Activated T-cell treated with anti-CD3 and anti-CD28 coated beads, Interleukin-2, amount 50 U/mL, for 4 hours (primary cell): ENCODE measurements at regions not wholly inside any gene's neighbourhood (a gene's known extent, or its start where the extent isn't known, plus 50 kb on each side); places are given as distances from the start of the nearest gene placed in this dataset.
"Not testable (repeated sequence)": the region's sequence is repeated elsewhere in the genome, so short reads cannot be mapped to it uniquely, and the experiment has no call there.

ENCODE experiments used
- ATAC-seq, 2 donors: fragments of 200-7000 bp; cut with Tn5 transposase; one replicate each; pipeline ENCODE4 v1.10.0; 2021
- DNase-seq: peaks from one replicate; pipeline ENCODE4 v3.0.0-alpha.2; 2020
- H3K27me3 Mint-ChIP-seq: one replicate; pipeline ENCODE4 v1.8.0; 2021; ENCODE audit warnings: low read depth, mixed read lengths
- H3K36me3 Mint-ChIP-seq: one replicate; pipeline ENCODE4 v1.8.0; 2022; ENCODE audit warnings: mixed read lengths; ENCODE audit not compliant: insufficient read depth
- H3K4me1 Mint-ChIP-seq: one replicate; pipeline ENCODE4 v1.8.0; 2021; ENCODE audit warnings: low read depth, mixed read lengths
- H3K4me3 Mint-ChIP-seq: one replicate; pipeline ENCODE4 v1.8.0; 2021; ENCODE audit warnings: mild to moderate bottlenecking, moderate library complexity, mixed read lengths
- H3K9me3 Mint-ChIP-seq: one replicate; pipeline ENCODE4 v1.8.0; 2021; ENCODE audit warnings: mixed read lengths

DNA sequence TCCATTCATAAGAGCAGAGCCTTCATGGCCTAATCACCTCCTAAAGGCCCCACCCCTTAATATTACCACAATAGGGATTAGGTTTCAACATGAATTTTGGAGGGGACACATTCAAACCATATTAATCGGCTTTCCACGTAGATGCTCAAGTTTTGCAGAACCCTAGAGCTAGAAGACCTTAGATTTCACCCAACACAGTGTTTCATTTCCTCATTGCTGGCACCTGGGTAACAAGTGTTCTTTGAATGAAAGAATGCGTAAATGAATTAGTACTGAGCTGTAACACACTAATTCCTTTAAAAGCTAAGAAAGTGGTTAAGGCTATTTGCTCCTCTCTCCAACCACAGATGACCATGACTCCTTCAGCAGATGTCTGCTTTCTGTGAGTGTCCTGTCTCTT is 252.5 kb downstream of the SMAD2 start:
- no peak for DNase-seq
- Mint-ChIP-seq H3K4me3 (no peak overlapping the region), H3K4me1 (no peaks in the 10 kb centered on the region), H3K36me3 (no peaks in the 10 kb centered on the region), H3K9me3 (no peaks in the 10 kb centered on the region), H3K27me3 (no peaks in the 10 kb centered on the region)
- ATAC-seq: no peak

DNA sequence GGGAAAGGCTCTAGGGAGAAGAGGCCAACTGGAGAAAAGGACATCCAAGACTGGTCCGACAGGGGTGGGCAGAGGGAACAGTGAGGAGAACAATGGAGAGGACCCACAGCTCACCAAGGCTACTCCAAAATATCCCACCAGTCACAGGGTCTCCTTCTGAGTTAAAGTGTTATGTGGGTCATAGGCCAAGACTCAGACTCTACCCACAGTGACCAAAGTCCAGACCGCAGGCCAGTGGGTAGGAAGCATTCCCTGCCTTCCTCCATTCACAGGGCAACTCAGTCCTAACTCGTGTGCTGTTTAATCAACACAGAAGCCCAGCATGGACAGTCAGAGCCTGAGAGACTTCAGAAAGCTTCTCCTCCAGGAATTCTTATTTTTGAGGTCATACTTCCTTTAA is 260.6 kb downstream of the SMAD2 start:
- Mint-ChIP-seq H3K27me3 (peaks cover 5% of the 10 kb centered on the region), H3K4me1 (no peaks in the 10 kb centered on the region), H3K4me3 (no peak overlapping the region), H3K36me3 (no peaks in the 10 kb centered on the region), H3K9me3 (no peaks in the 10 kb centered on the region)
- ATAC-seq: no peak
- DNase-seq: no peak

DNA sequence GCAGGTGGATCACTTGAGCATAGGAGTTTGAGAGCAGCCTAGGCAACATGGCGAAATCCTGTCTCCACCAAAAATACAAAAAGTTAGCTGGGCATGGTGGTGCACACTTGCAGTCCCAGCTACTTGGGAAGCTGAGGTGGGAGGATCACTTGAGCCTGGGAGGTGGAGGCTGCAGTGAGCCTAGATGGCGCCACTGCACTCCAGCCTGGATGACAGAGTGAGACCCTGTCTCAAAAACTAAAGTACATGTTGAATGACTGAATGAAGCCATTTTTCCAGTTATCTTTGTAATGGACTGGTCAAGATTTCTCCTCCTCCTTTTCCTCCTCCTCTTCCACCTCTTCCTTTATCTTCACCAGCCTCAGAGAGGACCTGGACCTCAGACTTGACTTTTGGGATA is 272.0 kb downstream of the SMAD2 start:
- H3K9me3 Mint-ChIP-seq: no peaks in the 10 kb centered on the region
- no peak overlapping the region for H3K4me3 Mint-ChIP-seq
- no peaks in the 10 kb centered on the region for H3K36me3 Mint-ChIP-seq
- H3K27me3 Mint-ChIP-seq: peaks cover 2% of the 10 kb centered on the region
- no peak for ATAC-seq
- no peaks in the 10 kb centered on the region for H3K4me1 Mint-ChIP-seq
- DNase-seq: no peak

GRCh38 chr18:47654988-47655387 is 275.5 kb downstream of the SMAD2 start:
- Mint-ChIP-seq H3K4me1 (no peaks in the 10 kb centered on the region), H3K36me3 (no peaks in the 10 kb centered on the region), H3K4me3 (no peak overlapping the region), H3K9me3 (no peaks in the 10 kb centered on the region), H3K27me3 (peaks cover 2% of the 10 kb centered on the region)
- ATAC-seq (no peak), DNase-seq (no peak)

DNA sequence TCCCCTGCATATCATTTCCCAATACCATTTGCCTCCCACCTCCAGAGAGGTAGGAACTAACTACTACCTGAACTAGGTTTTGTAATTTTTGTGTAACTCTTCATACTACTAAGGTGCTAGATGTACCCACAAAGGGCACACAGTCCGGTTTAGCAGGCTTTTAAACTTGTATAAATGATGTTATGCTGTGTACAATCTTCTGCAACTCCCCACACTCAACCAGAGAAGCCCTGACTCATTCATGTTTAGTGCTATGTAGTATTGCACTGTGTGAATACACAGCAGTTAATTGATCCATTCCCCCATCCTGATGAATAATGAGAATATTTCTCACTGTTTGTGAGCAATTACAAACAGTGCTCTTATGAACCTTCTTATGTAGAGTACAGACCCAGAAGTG is 285.6 kb downstream of the SMAD2 start:
- H3K36me3 Mint-ChIP-seq: no peaks in the 10 kb centered on the region
- no peaks in the 10 kb centered on the region for H3K27me3 Mint-ChIP-seq
- DNase-seq (no peak), ATAC-seq (no peak)
- H3K4me1 Mint-ChIP-seq: no peaks in the 10 kb centered on the region
- no peak overlapping the region for H3K4me3 Mint-ChIP-seq
- no peaks in the 10 kb centered on the region for H3K9me3 Mint-ChIP-seq

DNA sequence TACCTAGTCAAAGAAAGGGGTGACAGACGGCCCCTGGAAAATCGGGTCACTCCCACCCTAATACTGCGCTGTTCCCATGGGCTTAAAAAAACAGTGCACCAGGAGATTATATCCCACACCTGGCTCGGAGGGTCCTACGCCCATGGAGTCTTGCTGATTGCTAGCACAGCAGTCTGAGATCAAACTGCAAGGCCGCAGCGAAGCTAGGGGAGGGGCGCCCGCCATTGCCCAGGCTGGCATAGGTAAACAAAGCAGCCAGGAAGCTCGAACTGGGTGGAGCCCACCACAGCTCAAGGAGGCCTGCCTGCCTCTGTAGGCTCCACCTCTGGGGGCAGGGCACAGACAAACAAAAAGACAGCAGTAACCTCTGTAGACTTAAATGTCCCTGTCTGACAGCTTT is 292.9 kb downstream of the SMAD2 start:
- not testable (repeated sequence) for H3K36me3 Mint-ChIP-seq, H3K4me1 Mint-ChIP-seq

GRCh38 chr18:47635416-47635815 is 295.0 kb downstream of the SMAD2 start:
- peaks cover 4% of the 10 kb centered on the region for H3K27me3 Mint-ChIP-seq
- no peak overlapping the region for H3K4me3 Mint-ChIP-seq
- peaks cover 3% of the 10 kb centered on the region for H3K9me3 Mint-ChIP-seq
- H3K4me1 Mint-ChIP-seq: no peaks in the 10 kb centered on the region
- no peak for DNase-seq
- no peak for ATAC-seq
- no peaks in the 10 kb centered on the region for H3K36me3 Mint-ChIP-seq

More for the DNA sequence above, 292.9 kb downstream of the SMAD2 start:
- H3K27me3 Mint-ChIP-seq, H3K4me3 Mint-ChIP-seq, H3K9me3 Mint-ChIP-seq, DNase-seq, ATAC-seq: not testable (repeated sequence)

DNA sequence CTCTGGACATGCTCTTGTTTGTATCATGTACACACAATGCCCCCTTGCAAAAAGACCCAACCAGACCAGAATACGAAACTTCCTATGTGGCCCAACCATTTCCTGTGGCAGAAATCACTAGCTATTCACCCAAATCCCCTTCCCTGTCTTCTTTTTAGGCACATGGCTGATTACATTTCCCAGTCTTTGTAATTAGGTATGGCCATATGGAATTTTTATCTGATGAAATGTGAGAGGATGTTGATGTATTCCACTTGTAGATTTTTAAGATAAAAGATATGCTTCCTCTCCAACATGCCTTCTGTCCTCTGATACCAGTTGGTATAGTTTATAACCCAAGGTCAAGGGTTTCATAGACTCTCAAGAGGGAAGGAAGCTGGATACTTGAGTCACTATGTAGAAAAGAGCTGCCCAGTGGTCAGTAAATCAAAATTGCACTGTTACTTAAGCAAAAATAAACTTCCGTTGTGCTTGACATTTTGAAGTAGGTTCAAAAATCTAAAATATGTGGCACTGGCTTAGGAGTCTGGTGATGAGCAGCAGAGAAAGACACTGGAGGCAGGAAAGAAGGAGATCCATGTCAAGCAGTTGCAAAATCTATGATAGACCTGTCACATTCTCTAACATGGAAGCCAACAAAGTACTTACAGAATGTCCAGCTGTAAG is 297.4 kb downstream of the SMAD2 start:
- Mint-ChIP-seq H3K27me3 (peaks cover 4% of the 10 kb centered on the region), H3K36me3 (no peaks in the 10 kb centered on the region), H3K9me3 (peaks cover 3% of the 10 kb centered on the region), H3K4me3 (no peak overlapping the region), H3K4me1 (no peaks in the 10 kb centered on the region)
- DNase-seq (no peak), ATAC-seq (no peak)

- Mint-ChIP-seq H3K4me3 (no peak overlapping the region), H3K4me1 (no peaks in the 10 kb centered on the region), H3K9me3 (no peaks in the 10 kb centered on the region), H3K36me3 (no peaks in the 10 kb centered on the region), H3K27me3 (peaks cover 8% of the 10 kb centered on the region)
- no peak for ATAC-seq
- DNase-seq: no peak
Measured at GRCh38 chr18:47628893-47629292, 301.6 kb downstream of the SMAD2 start.

- Mint-ChIP-seq H3K4me3 (no peak overlapping the region), H3K4me1 (no peaks in the 10 kb centered on the region), H3K27me3 (peaks cover 7% of the 10 kb centered on the region), H3K36me3 (no peaks in the 10 kb centered on the region), H3K9me3 (no peaks in the 10 kb centered on the region)
- no peak for ATAC-seq
- no peak for DNase-seq
Measured at GRCh38 chr18:47628240-47628781, 302.1 kb downstream of the SMAD2 start.

GRCh38 chr18:47627030-47627429 is 303.4 kb downstream of the SMAD2 start:
- Mint-ChIP-seq H3K36me3 (no peaks in the 10 kb centered on the region), H3K27me3 (peaks cover 5% of the 10 kb centered on the region), H3K4me1 (no peaks in the 10 kb centered on the region), H3K4me3 (no peak overlapping the region), H3K9me3 (no peaks in the 10 kb centered on the region)
- ATAC-seq (no peak), DNase-seq (no peak)

GRCh38 chr18:47619771-47620448 is 310.5 kb downstream of the SMAD2 start:
- no peaks in the 10 kb centered on the region for H3K36me3 Mint-ChIP-seq
- no peak for DNase-seq
- no peak for ATAC-seq
- no peaks in the 10 kb centered on the region for H3K9me3 Mint-ChIP-seq
- H3K4me1 Mint-ChIP-seq: no peaks in the 10 kb centered on the region
- peaks cover 7% of the 10 kb centered on the region for H3K27me3 Mint-ChIP-seq
- H3K4me3 Mint-ChIP-seq: no peak overlapping the region

GRCh38 chr18:47618758-47619157 is 311.7 kb downstream of the SMAD2 start:
- DNase-seq (no peak), ATAC-seq (no peak)
- no peaks in the 10 kb centered on the region for H3K9me3 Mint-ChIP-seq
- H3K4me1 Mint-ChIP-seq: no peaks in the 10 kb centered on the region
- H3K27me3 Mint-ChIP-seq: peaks cover 7% of the 10 kb centered on the region
- no peak overlapping the region for H3K4me3 Mint-ChIP-seq
- H3K36me3 Mint-ChIP-seq: no peaks in the 10 kb centered on the region

- DNase-seq (no peak), ATAC-seq (no peak)
- Mint-ChIP-seq H3K27me3 (peaks cover 7% of the 10 kb centered on the region), H3K4me3 (no peak overlapping the region), H3K36me3 (no peaks in the 10 kb centered on the region), H3K4me1 (no peaks in the 10 kb centered on the region), H3K9me3 (peaks cover 5% of the 10 kb centered on the region)
Measured at GRCh38 chr18:47615043-47615442, 315.4 kb downstream of the SMAD2 start.

DNA sequence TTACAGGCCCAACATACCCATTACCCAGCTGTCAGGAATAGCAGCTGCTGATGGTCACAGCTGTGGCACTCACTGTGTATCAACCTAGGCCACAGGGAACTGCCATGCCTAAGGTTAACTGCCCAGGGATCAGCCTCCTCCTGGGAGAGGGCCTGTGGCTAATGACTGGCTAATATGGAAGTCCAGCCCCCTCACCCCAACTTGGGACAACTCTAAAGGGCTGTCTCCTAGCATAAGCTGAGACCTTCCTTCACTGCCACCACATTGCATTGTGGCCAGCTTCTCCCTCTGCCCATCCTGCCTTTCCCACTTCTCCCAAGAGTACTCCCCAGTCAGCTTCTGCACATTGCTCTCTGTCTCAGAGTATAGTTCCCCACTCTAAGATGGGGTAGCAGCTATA is 316.5 kb downstream of the SMAD2 start:
- Mint-ChIP-seq H3K27me3 (peaks cover 6% of the 10 kb centered on the region), H3K4me1 (no peaks in the 10 kb centered on the region), H3K4me3 (no peak overlapping the region), H3K9me3 (peaks cover 5% of the 10 kb centered on the region), H3K36me3 (no peaks in the 10 kb centered on the region)
- no peak for ATAC-seq
- DNase-seq: no peak
